HG02840 (cell line): ENCODE measurements at regions not wholly inside any gene's neighbourhood (a gene's known extent, or its start where the extent isn't known, plus 50 kb on each side); places are given as distances from the start of the nearest gene placed in this dataset.
"Not testable (repeated sequence)": the region's sequence is repeated elsewhere in the genome, so short reads cannot be mapped to it uniquely, and the experiment has no call there.

Experiments
- ATAC-seq: cut with Tn5 transposase; IDR thresholded peaks from one replicate; pipeline ENCODE4 v1.9.1; 2021; ENCODE audit warnings: mild to moderate bottlenecking, moderate library complexity, moderate number of reproducible peaks; ENCODE audit not compliant: unreplicated experiment, low FRiP score

DNA sequence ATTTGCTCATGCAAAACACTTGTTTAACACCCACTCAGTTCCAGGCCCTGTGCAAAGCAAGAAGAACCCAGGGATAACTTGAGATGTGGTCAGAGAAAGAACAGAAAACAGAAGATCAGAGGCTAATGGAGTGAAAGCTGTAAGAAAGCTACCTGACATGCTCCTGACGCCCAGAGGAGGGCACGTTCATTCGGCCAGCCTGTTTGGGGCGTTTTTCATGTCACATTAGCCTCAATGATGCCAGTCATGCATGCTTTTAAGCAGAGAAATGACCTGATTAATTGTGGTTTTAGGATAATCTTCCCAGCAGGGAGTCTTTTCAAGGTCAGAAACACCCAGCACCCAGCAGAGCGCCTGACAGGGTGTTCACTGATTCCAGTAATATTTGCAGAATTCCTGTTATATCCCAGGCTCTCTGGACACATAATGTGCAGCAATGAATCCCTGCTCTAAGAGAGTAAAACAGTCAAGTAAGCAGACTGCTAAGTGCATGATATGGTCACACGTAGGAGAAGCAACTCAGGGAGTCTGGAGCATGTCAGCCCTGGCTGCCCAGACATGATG lies 320.0 kb downstream of the LRATD1 start:
- ATAC-seq = no peak

- no peak for ATAC-seq
Measured at GRCh38 chr2:14960686-14961324, 328.3 kb downstream of the LRATD1 start.

GRCh38 chr2:14967729-14968128 lies 335.2 kb downstream of the LRATD1 start:
- ATAC-seq = no peak

DNA sequence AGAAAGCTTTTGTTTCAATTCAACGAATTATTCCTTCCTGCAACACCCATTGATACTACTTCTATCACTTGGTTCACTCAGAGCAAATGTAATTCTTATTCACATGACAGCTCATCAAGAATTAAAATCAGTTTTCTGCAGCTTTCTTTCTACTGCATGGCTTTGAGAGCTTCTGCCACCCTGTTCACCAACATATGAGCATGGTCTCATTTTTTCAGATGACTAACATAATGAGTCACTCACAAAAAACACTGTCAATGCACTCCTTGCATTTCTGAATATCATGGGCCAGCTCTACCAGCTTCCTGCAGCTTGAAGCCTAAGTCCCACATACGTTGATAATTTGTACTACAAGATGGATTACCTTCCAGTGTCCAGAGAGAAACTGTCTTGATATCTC lies 342.9 kb downstream of the LRATD1 start:
- ATAC-seq = no peak

DNA sequence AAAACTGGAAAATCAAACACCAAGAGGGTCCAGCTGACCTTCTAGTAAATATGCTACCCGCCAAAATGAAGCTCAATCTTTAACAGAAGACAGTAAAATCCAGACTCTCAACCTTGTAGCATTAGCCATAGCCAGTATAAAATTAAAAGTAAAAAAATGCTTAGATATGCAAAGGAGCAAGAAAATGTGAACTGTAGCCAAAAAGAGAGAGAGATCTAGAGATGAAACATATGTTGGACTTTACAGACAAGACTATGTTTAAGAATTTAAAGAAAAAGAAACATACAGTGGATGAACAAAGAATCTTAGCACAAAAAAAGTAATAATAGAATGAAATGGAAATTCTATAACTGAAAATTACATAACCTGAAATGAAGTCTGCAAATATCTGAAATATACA lies 344.5 kb downstream of the LRATD1 start:
- ATAC-seq = no peak

DNA sequence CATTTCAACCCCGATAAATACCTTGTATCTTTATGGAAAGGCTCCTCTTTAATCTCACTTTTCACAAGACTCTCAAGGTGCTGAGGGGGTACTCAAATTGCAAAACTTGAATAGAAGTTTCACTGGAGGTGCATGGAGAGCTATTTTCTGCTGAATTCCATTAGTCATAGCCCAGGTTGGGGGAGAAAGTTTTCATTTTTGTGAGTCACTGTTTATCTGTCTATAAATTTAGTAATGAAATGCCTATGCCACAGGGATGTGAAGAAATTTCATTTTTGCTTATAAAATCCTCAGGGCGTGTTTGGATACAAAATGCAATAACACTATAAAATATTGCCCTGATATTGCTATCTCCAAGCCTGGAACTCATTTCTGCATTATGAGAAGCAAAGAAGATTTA lies 346.3 kb downstream of the LRATD1 start:
- ATAC-seq = no peak

GRCh38 chr2:14982790-14983189 lies 350.3 kb downstream of the LRATD1 start:
- ATAC-seq = no peak

- ATAC-seq = no peak
Measured at GRCh38 chr2:14988600-14988999, 356.1 kb downstream of the LRATD1 start.

GRCh38 chr2:14991723-14992122 lies 359.2 kb downstream of the LRATD1 start:
- no peak for ATAC-seq

- no peak for ATAC-seq
Measured at GRCh38 chr2:14994721-14995120, 362.2 kb downstream of the LRATD1 start.

GRCh38 chr2:14996351-14997014 lies 364.0 kb downstream of the LRATD1 start:
- ATAC-seq = no peak

DNA sequence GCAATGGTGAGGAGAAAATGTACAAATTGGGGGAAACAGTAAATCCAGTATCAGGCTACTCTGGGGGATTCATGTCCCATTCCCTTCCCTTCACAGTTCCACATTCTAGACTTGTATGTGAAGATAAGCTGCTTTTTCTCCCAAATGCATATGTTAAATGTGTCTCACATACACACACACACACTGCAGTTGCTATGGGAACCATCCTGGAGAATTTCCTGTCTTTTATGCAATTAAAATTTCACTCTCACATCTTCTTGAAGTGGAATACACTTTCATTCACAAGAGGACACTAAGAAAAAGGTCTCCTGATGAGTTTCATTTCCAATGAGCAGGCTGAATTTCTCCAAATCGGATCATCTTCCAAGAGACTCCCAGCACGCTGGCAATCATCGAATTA lies 366.0 kb downstream of the LRATD1 start:
- ATAC-seq = no peak

GRCh38 chr2:14999114-14999661 lies 366.7 kb downstream of the LRATD1 start:
- no peak for ATAC-seq

- not testable (repeated sequence) for ATAC-seq
Measured at GRCh38 chr2:15002519-15002918, 370.0 kb downstream of the LRATD1 start.

DNA sequence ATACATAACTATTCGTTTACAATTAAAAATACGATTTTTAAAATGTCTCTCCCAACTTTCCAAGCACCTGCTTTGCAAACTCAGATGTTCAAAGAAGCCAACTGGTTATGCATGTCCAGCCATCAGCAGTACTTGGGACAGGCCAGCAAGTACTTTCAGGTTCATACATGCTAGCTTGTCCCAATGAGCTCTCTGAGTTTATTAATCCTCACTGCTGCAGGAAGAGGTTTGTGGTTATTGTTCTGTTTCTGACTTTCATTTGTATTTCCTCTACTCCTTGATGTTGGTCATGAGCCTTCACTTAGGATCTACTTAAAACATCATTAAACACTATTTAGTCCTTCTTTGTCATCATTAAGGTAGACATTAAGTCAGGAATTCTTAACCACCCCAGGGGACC lies 374.1 kb downstream of the LRATD1 start:
- no peak for ATAC-seq

GRCh38 chr2:15009681-15010080 lies 377.2 kb downstream of the LRATD1 start:
- no peak for ATAC-seq

DNA sequence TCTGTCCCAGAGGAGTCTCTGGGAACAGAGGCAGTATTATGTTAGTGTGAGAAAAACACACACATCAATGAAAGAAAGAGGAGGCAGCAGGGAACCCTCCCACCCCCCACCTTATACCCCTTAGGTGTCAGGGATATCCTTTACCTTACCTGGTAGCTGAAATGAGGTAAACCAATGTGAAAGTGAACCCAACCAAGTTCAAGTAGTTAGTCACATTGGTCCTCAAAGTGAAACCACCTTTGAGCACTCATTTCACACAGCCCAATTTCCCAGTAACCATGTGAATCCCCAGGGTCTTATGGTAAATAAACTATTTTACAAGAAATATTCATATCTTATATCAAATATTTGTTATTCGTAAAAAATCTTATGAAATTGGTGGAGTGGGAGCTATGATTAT lies 377.8 kb downstream of the LRATD1 start:
- no peak for ATAC-seq

DNA sequence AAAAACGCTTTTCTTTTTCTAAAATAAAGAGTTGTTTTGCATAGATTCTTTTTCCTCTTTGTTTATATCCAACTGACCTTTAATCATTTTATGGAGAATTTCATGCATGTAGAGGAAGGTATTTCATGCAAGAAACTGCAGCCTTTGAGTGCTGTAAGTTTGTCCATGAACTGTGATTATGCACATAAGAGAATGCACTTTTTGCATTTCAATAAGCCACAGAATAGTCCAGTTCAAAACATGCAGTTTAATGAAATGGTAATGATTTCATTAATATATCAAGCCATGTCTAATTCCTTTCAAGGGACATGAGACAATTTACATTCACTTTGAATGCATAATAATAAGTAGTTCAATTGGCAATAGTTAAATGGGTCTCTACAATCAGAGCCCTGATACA lies 386.3 kb downstream of the LRATD1 start:
- ATAC-seq = no peak

DNA sequence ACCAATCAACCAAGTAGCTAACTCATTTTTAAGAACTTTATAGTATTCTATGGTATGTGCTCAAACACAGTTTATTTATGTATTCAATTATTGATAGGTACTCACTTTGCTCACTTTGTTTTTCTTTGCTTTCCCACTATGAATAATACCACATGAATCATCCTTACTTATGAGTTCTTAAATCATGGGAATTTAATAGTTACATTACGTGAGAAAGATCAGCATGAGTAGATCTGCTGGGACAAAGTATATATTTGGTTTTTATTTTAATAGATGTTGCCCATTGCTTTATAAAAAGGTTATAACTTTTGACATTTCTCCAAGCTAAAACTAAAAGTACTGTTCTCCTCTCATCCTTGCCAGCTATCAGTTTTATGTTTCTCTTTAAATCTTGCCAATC lies 390.7 kb downstream of the LRATD1 start:
- no peak for ATAC-seq

- ATAC-seq = no peak
Measured at GRCh38 chr2:15028406-15028805, 395.9 kb downstream of the LRATD1 start.

DNA sequence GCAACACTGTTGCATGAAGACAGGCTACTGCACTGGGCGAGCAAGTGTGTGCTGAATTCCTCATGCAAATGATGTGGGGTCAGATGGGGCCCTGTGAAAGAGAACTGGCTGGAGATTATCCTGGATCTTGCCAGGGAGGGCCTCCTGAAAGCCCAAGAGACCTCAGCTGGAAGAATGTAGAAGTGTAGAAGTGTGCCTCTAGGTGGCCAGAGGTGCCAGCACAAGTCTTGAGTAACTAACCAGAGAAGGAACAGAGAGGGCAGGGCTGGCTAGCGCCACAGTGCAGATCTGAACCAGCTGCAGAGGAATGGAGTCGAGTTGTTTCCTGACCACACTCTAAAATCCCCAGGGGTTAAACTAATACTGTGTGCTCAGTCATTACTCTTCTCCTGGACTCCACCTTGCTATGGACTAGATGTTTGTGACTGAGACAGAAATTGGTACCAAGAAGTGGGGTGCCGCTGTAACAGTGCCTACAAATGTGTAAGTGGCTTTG lies 399.3 kb downstream of the LRATD1 start:
- peak; percentile 92 for ATAC-seq

GRCh38 chr2:15034246-15034645 lies 401.7 kb downstream of the LRATD1 start:
- ATAC-seq = no peak
